Muscle of arm (tissue), 1 donor: ENCODE measurements at regions not wholly inside any gene's neighbourhood (a gene's known extent, or its start where the extent isn't known, plus 50 kb on each side); places are given as distances from the start of the nearest gene placed in this dataset.

Source experiments
- DNase-seq: peaks from one replicate; pipeline ENCODE4 v3.0.0-alpha.2; 2013

- DNase-seq = no peak
Measured at GRCh38 chr2:193989645-193990044, 1667.4 kb upstream of the SLC39A10 start.

- DNase-seq = no peak
Measured at GRCh38 chr2:193988784-193989183, 1668.2 kb upstream of the SLC39A10 start.

- no peak for DNase-seq
Measured at GRCh38 chr2:193985272-193985671, 1671.8 kb upstream of the SLC39A10 start.

GRCh38 chr2:193980599-193980998 is 1676.4 kb upstream of the SLC39A10 start:
- DNase-seq = no peak

GRCh38 chr2:193973781-193974180 is 1683.2 kb upstream of the SLC39A10 start:
- DNase-seq = no peak

- no peak for DNase-seq
Measured at GRCh38 chr2:193966590-193966989, 1690.4 kb upstream of the SLC39A10 start.

GRCh38 chr2:193965263-193965662 is 1691.8 kb upstream of the SLC39A10 start:
- no peak for DNase-seq

- peak; percentile 4 for DNase-seq
Measured at GRCh38 chr2:193963472-193964119, 1693.4 kb upstream of the SLC39A10 start.

- no peak for DNase-seq
Measured at GRCh38 chr2:193946806-193947205, 1710.2 kb upstream of the SLC39A10 start.

GRCh38 chr2:193943406-193943960 is 1713.5 kb upstream of the SLC39A10 start:
- no peak for DNase-seq

- DNase-seq = no peak
Measured at GRCh38 chr2:193935114-193935513, 1721.9 kb upstream of the SLC39A10 start.

GRCh38 chr2:193929131-193929530 is 1727.9 kb upstream of the SLC39A10 start:
- no peak for DNase-seq

GRCh38 chr2:193907561-193907960 is 1712.8 kb upstream of the TMEFF2 start:
- peak; percentile 1 for DNase-seq

GRCh38 chr2:193900292-193900691 is 1705.6 kb upstream of the TMEFF2 start:
- no peak for DNase-seq

GRCh38 chr2:193895226-193895625 is 1700.5 kb upstream of the TMEFF2 start:
- no peak for DNase-seq

GRCh38 chr2:193894081-193894480 is 1699.3 kb upstream of the TMEFF2 start:
- DNase-seq = no peak

- DNase-seq = no peak
Measured at GRCh38 chr2:193891023-193891422, 1696.3 kb upstream of the TMEFF2 start.

- DNase-seq = no peak
Measured at GRCh38 chr2:193885419-193885818, 1690.7 kb upstream of the TMEFF2 start.

GRCh38 chr2:193883820-193884219 is 1689.1 kb upstream of the TMEFF2 start:
- DNase-seq = no peak

GRCh38 chr2:193876980-193877379 is 1682.2 kb upstream of the TMEFF2 start:
- DNase-seq = no peak

GRCh38 chr2:193869564-193869963 is 1674.8 kb upstream of the TMEFF2 start:
- no peak for DNase-seq

- no peak for DNase-seq
Measured at GRCh38 chr2:193868833-193869232, 1674.1 kb upstream of the TMEFF2 start.

- DNase-seq = no peak
Measured at GRCh38 chr2:193868132-193868531, 1673.4 kb upstream of the TMEFF2 start.

GRCh38 chr2:193867454-193867853 is 1672.7 kb upstream of the TMEFF2 start:
- DNase-seq = no peak
